ENCODE measurements at regions not wholly inside any gene's neighbourhood (a gene's known extent, or its start where the extent isn't known, plus 50 kb on each side); places are given as distances from the start of the nearest gene placed in this dataset.

- no peak for DNase-seq
These were observed 510.9 kb upstream of the CELF4 start for GRCh38 chr18:38076346-38077070.

- no peak for DNase-seq
These were observed 508.8 kb upstream of the CELF4 start for GRCh38 chr18:38074298-38074876.

DNA sequence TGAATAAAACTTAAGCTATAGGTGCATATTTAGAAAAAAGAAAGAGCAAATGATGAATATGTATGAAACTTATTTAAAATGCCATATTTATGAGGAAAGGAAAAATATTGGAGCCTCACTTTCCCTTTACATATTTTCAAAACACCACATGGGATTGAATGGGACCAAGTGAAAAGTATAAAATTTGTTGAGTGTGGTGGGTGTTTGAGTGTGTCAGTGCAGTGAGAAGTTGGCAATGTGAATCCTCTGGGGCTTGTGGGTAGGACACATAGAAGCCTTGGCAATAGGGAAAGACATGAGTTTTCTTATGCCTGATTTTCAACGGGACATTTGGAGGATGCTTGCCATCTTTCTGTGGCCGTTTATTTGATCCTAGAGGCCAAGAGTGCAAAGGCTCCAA lies 502.2 kb upstream of the CELF4 start:
- DNase-seq: no peak

- DNase-seq: no peak
These were observed 501.5 kb upstream of the CELF4 start for GRCh38 chr18:38067086-38067485.

DNA sequence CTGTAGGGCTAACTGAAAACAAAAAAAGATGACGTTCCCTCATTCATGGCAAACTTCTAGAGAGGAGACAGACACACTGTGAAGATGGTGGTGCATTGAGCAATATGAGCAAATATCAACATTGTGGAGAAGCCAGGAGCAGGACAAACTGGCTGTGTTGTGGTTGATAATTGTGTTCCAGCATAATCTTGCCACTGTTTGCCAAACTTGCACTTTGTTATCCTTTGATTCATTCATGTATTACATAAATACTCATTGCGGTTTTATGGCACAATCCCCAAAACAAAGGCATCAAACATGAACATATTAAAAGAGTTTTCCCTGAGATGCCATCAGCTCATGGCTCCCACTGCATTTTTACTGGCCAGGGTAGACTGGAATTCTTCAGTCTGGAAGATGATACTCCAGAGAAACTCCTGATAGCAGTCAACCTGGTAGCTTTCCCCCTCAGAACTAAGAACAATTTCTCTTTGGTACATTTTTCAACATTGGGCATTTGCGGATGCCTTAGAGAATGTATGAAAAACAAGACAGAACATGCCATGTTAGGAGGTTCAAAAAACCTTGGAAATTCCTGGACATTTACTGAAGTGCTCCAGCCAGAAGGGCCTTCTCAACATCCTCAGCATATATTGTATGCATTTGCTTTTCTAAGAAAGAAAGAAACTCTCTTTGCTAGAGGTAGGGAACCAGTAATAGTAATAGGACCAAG lies 487.4 kb upstream of the CELF4 start:
- DNase-seq: no peak

DNA sequence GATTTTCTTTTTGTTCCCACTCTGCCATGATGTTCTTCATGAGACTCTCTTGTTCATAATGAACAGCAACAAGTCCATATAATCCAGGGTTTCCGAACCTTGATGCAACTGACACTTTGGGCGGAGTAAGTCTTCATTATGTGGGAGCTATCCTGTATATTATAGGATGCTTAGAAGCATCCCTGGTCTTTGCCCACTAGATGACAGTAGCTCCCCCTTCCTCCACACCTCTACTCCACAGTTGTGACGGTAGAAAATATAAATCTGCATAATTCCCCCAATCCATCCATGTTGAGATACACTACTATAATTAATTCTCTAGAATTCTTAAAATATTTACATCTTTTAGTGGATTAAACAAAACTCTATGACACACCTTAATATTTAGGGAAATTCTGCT lies 482.2 kb upstream of the CELF4 start:
- DNase-seq: peak in 1 of 3 experiments; percentile 17

DNA sequence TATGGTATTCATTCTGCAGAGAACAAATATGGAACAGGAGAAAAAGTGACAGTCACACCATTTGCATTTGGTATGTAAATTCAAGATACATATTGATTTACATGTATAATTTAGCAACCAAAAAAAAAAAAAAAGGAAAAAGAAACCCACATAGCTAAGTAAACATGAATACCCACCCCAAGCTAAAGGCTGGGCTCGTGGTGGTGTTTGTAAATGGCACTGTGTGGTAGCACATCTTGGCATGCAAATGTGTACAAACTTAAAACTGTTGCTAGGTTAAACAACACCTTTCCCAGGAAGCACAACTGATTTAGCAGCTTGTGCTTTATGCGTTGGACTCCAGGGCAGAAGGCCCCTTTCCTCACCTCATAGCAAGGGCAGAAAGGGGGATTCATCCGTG lies 481.1 kb upstream of the CELF4 start:
- DNase-seq: no peak

DNA sequence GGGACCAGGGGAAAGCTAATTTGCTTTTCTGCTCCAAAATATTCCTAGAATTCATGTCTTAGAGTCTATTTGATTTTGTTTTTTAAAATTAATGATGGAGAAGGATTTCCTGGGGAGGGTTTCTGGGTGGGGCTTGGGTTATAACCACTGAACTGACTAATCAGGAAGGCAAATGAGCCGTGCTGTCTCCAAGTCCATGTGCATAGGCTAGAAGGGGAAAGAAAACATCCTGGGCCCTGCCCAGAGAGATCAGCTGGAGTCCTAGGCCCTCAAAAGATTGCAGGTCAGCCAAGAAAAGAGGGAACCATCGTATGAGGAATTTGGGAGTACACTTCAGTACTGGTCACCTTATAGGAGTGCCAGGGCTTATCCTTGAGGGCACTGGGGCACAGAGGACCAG lies 480.2 kb upstream of the CELF4 start:
- no peak for DNase-seq

DNA sequence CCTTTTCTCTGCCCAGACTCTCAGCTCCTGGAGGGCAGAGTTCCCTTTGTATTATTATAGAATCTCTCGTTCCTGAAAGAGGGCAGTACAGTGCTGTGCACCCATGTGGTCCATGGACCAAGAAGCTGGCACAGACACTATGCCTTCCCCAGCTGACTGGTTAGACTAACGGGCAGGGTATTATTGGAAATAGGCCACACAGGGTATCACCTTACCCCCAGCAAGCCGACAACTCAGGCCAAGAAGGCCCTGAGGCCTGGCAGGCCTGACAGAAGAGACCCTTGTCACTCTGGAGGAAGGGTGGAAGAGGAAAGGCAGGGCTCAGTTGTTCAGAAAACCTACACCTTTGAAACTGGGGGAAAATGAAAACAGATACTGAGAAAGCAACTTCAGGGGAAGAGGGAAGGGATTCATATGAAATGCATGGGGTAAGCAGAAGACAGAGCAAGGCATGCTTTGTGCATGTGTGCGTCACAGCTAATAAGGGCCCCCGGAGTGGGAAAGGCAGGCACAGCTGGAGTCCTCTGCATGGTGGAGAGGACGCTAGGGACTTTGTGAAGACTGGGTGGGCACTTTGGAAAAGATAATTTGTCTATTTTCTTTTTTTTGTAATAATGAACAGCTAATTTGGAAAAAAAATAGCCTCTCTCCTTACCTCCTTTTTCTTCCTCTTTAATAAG lies 476.8 kb upstream of the CELF4 start:
- no peak for DNase-seq

DNA sequence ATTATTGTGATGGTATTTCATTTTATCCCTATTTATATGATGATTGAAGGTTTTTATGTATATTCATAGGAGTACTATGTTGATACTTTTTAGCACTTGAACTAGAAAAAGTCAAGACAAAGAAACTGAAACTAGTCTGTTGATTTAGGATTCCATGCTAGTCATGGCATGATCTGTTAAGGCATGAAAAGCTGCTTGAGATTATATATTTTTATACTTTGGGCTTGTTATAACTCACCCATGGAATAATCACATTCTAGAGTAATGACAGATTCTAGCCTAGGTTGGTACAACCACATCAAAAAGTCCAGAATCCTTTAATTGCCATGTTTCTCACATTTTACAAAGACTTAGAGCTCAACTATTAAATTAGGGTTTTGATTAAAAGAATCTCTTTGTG lies 472.6 kb upstream of the CELF4 start:
- no peak for DNase-seq

- no peak for DNase-seq
These were observed 469.6 kb upstream of the CELF4 start for GRCh38 chr18:38035193-38035592.

GRCh38 chr18:38033282-38033681 lies 467.7 kb upstream of the CELF4 start:
- DNase-seq: no peak

DNA sequence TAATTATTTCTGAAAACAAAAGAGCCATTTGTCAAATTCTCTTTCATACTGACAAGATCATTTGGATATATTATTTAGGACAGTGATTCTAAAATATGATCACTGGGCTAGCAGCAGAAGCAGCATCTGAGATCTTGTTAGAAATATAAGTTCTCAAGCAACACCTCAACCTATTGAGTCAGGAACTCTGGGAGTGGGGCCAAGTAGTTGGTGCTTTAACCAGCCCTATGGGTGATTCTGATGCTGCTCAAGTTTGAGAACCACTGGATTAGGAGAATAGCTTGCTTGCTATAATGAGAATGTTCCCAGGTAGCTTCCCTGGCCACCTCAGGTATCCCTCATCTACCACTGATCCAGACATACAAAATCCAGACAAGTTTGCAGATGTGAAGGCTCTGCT lies 466.9 kb upstream of the CELF4 start:
- no peak for DNase-seq

DNA sequence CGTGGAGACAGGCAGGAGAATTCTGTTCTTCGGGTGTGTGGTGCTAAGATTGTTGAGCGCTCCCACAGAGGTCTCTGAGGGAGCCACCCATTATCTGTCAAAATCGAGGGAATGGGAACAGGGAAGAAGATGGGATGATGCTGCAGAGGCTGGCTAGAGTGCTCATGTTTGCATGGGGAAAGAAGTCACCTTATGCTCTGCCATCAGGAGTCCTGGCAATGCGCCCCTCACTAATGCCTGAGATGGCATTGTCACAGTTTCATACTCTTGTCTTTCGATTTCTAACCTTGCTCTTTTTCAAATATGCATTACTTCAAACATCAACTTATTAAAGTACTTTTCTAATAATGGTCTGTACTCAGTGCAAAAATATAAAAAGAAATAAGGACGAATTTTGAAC lies 463.3 kb upstream of the CELF4 start:
- no peak for DNase-seq

DNA sequence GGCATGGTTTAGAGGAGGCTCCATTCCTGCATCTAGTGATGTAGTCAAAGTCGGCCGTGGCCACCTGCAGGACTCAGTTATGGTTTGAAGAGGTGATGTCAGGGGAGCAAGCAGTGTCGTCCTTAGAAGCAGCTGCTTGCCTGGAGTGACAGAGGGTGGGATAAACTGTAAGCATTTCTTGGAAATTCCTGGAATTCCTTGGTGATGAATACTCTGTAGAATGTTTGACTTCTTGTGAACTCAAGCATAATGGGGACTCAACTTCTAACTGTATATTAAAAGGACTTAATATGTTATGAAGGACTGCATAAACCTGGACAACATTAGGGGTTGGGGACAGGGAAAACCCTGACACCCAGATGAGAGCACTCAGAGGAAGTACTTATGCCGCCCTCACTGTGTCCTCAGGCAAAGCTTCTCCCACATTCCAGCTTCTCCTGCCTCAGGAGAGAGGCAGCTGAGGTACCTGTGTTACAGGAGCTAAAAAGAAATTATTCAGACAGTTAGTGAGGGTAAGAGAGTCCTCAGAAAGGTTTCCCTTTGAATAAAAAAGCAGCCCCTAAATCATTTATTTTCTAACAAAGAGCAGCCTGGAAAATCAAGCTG lies 459.9 kb upstream of the CELF4 start:
- no peak for DNase-seq

- no peak for DNase-seq
These were observed 458.3 kb upstream of the CELF4 start for GRCh38 chr18:38023871-38024270.

DNA sequence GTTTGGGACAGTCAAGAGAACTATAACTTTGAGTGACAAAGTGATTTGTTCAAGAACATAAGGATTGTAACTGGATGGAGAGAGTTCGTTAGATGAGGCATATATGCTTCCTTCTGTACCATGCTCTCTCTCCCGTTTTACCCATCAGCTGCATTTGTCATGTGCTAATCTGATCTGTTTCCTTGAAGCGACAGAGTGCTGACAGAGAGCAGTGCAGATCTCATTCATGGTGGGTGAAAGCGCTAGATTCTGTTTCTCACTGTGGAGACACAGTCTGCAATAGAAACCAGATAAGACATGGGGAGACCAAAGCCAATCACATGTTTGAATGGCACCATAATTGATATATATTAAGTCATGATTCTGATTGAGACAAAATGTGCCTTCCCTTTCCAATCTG lies 456.6 kb upstream of the CELF4 start:
- DNase-seq: no peak

DNA sequence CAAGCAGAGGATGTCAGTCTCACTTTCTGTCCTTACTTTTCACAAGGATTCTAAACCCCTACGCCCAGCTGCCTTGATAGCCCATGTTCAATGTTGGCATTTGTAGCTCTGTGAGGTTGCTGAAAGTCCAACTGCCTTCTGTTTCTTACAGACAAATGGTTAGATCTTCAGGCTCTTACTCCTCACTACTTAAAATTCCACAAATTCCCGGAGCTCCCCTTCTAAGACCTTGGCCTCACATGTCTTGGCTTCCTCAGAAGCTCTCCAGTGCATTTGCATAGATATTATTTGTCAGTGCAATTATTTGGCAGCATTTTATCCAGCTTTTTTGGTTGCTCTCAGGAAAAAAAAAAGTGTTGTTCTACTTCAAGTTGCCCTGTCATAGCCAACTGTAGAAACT lies 453.7 kb upstream of the CELF4 start:
- no peak for DNase-seq

DNA sequence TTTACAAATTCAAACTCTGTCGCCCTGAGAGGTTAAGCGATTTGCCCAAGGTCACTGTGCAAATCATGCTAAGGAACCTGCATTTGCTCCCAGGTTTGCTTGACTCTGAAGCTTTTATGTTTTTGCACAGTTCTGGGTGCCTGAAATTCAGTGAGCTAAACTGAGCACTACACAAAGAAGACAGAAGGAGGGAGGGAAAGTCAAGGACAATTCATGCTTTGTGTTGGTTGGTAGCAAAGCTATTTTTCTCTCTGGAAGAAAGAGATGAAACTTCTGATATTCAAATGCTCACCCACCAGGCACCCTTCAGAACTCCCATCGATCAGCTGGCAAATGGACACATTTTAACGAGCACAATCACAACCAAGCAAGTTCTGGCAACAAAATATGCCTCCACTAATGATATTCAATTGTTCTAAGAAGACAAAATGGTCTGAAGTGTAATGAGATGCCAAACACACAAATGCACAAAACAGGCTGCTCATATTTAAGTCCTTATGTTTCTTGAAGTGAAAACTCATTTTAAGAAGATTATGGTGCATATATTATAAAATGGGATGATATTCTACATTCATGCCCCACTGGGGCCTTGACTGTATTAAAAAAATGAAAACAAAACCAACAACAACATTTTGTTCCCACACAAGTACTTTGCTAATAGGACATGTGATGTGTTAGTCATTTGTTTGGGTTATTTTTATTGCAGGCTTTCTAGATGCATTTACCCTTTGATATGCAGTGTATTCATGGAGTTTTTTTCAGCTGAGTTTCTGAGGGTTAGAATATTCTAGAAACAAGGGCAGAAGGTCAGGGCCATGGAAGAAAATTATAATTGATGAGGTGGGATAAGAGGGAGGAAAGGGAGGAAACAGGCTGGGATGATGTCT lies 445.6 kb upstream of the CELF4 start:
- no peak for DNase-seq

DNA sequence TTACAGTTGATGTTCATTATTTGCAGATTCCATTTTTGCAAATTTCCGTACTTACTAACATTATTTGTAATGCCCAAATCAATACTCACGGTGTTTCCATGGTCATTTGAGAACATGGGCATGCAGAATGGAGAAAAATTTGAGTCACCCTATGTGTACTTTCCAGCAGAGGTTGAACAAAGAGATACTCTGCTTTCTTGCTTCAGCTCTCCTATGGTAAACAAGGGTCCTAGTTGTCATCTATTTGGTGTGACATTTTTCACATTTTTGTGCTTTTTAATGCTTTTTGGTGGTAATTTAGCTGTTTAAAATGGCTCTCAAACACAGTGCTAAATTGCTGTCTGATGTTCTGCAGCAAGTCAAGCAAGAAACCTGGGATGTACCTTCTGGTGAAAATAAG lies 444.4 kb upstream of the CELF4 start:
- no peak for DNase-seq

DNA sequence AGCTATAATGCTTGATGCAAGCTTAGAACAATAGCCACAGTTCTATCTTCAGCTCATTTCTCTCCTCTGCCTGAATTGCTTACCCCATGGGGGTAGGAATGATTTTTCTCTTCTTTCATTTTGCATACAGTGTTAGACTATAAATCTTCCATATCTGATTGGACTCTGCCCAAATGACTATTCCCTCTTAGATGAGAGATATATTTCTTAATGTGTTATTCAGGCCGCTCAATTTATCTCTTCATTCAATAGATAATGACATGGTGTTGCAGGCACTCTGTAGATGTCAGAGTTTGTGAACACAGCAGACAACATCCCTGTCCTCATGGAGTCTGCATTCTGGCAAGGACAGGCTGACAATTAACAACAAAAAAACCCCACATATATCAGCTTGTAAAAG lies 443.7 kb upstream of the CELF4 start:
- no peak for DNase-seq

GRCh38 chr18:38007676-38008330 lies 442.2 kb upstream of the CELF4 start:
- no peak for DNase-seq

Data from NCI-H1417 (cell line).